Heart left ventricle (tissue), 16 donors: ENCODE measurements at regions not wholly inside any gene's neighbourhood (a gene's known extent, or its start where the extent isn't known, plus 50 kb on each side); places are given as distances from the start of the nearest gene placed in this dataset.
"Not testable (repeated sequence)": the region's sequence is repeated elsewhere in the genome, so short reads cannot be mapped to it uniquely, and the experiment has no call there.

Experiments
- ATAC-seq, 4 donors: fragments of 200-7000 bp; cut with Tn5 transposase; one replicate each; pipeline ENCODE4 v1.9.1; 2020 to 2022; ENCODE audit warnings: moderate library complexity in 4 of 4, mild to moderate bottlenecking in 3 of 4, moderate number of reproducible peaks in 1 of 4
- DNase-seq, 5 donors: peaks; one replicate each; pipeline ENCODE4 v3.0.0-alpha.2; 2020
- H3K27ac ChIP-seq, 12 donors: fragments of 200-600 bp; sonication (generic) in 4 of 12; one replicate each; pipeline versions ENCODE4 v1.5.0 to v1.8.0; 2016 to 2022; ENCODE audit warnings: mild to moderate bottlenecking in 2 of 12
- H3K27me3 ChIP-seq, 9 donors: fragments of 200-600 bp; sonication (generic) in 2 of 9; one replicate each; pipeline versions ENCODE4 v1.5.1 to v1.8.0; 2016 to 2022; ENCODE audit warnings: mild to moderate bottlenecking in 3 of 9
- H3K36me3 ChIP-seq, 9 donors: fragments of 200-600 bp; sonication (generic) in 2 of 9; one replicate each; pipeline versions ENCODE4 v1.5.0 to v1.8.0; 2018 to 2022; ENCODE audit warnings: mild to moderate bottlenecking in 2 of 9
- H3K4me1 ChIP-seq, 12 donors: fragments of 200-600 bp; sonication (generic) in 4 of 12; one replicate each; pipeline versions ENCODE4 v1.5.0 to v1.8.0; 2016 to 2022; ENCODE audit warnings: mild to moderate bottlenecking in 3 of 12
- H3K4me3 ChIP-seq, 12 donors: fragments of 200-600 bp; sonication (generic) in 4 of 12; one replicate each; pipeline versions ENCODE4 v1.5.0 to v1.8.0; 2017 to 2022; ENCODE audit warnings: mild to moderate bottlenecking in 9 of 12, moderate library complexity in 4 of 12
- H3K9me3 ChIP-seq, 12 donors: fragments of 200-600 bp; sonication (generic) in 4 of 12; one replicate each; pipeline versions ENCODE4 v1.5.0 to v1.8.0; 2016 to 2022; ENCODE audit warnings: mild to moderate bottlenecking in 1 of 12
- POLR2A ChIP-seq, 2 donors: fragments of 450-650 bp; IDR thresholded peaks; one replicate each; pipeline ENCODE4 v1.6.1; 2017; ENCODE audit warnings: antibody characterized with exemption in 2 of 2, mild to moderate bottlenecking in 2 of 2, moderate library complexity in 2 of 2
- WGBS, 4 donors: extraction: QIAGEN DNeasy Blood & Tissue Kit in 2 of 4; methylation state at CpG; one replicate each; pipeline versions ENCODE4 v1.1.5 to v1.1.7; 2013 to 2018; 5-methylcytosine and 5-hydroxymethylcytosine counted together
- intact Hi-C, 10 donors: fragments of 100-400 bp; cut with DNase I; formaldehyde crosslinking; loops; one replicate each; pipeline versions ENCODE4 v1.11.1 to v1.14.2; 2022
- TF ChIP-seq, protein P1 (sequence below), 12 donors: fragments of 200-600 bp; sonication (generic) in 4 of 12; IDR thresholded peaks; one replicate each; pipeline versions ENCODE4 v1.5.0 to v1.8.0; 2018 to 2022; ENCODE audit warnings: antibody characterized with exemption in 12 of 12, mild to moderate bottlenecking in 5 of 12
- donor health status: ischemic (EF 13 %, LVEDD 7.1; RV severe dilation, severe dysfunction).
- donor health status: healthy with polysubstance abuse.
- donor health status: DM: no; HTN: yes; CAD: no.
- donor health status: DM: no; HTN: no; CAD: no.
- donor health status: ischemic (EF 25% LVEDD 6.9; RV normal size, moderate dysfunction).
- donor health status: ischemic (EF 25% LVEDD 5.7; RV mildly dilated, moderate dysfunction).
- donor health status: healthy.
- donor health status: DM: yes; HTN: yes; CAD: no.
- donor health status: ischemic (EF 35%, LVEDD 5.7; RV mildly dilated, moderate dysfunction).
- donor health status: nonischemic (EF 11% LVEDD 7.7; RV severe dilation, severe dysfunction).
- donor health status: DM: yes; HTN: yes; CAD: no.
- donor health status: PGD.
- donor health status: ischemic (EF 29% LVEDD 5.4; RV normal size, mild dysfunction).
- donor health status: nonischemic (EF 23%, LVEDD 6.1; RV moderate dilation, normal function).

DNA sequence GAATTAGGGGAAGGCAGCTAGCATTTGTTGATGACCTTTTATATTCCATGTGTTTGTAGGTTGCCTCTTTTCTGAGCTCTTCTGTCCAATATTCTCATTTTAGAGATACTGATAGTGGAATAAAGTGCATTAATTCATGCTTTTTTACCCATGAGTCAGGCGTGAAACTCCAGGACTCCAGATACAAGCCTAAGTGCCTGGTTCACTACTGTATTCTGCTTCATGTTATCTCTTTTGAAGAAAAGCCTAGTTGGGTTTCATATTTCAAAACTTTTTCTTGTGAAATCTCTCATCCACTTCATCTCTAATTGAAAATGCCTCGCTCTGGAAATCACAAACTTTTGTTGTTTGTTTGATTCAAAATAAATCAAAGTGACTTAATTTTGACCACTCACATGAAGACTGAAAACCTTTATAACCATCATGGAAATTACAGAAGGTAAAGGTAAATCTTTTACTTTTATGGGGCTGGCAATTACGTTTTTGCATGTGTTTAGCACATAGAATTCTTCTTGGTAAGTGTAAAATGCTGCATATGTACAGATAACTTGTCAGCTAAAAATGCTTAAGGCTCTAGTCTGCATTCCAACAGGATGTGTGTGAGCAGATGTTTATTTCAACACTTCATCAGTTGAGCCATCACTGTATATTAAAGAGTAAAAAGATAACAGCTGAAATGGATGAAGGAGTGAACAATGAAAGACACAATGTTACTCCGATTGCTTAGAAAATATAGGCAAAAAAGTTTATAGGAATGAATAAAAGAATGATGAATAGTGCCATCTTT, 961.8 kb upstream of the CELF2 start:
- ATAC-seq (no peak), DNase-seq (no peak)
- no peak for TF ChIP-seq POLR2A (IDR thresholded peaks at IDR 0.05)
- TF ChIP-seq, protein P1, sequence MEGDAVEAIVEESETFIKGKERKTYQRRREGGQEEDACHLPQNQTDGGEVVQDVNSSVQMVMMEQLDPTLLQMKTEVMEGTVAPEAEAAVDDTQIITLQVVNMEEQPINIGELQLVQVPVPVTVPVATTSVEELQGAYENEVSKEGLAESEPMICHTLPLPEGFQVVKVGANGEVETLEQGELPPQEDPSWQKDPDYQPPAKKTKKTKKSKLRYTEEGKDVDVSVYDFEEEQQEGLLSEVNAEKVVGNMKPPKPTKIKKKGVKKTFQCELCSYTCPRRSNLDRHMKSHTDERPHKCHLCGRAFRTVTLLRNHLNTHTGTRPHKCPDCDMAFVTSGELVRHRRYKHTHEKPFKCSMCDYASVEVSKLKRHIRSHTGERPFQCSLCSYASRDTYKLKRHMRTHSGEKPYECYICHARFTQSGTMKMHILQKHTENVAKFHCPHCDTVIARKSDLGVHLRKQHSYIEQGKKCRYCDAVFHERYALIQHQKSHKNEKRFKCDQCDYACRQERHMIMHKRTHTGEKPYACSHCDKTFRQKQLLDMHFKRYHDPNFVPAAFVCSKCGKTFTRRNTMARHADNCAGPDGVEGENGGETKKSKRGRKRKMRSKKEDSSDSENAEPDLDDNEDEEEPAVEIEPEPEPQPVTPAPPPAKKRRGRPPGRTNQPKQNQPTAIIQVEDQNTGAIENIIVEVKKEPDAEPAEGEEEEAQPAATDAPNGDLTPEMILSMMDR (IDR thresholded peaks at IDR 0.05), result no peak
- H3K36me3 ChIP-seq, result no peaks in the 10 kb centered on the region
- WGBS, 4 donors, result 57 to 59% (median 57%) methylated on average over 4 of the region's 4 CpGs
- H3K9me3 ChIP-seq, result no peaks in the 10 kb centered on the region
- intact Hi-C loops, result no loop called here
- no peak overlapping the region for H3K4me3 ChIP-seq
- H3K27ac ChIP-seq, result no peak overlapping the region
- no peaks in the 10 kb centered on the region for H3K27me3 ChIP-seq
- H3K4me1 ChIP-seq, result peaks cover 0 to 2% (median 0%) of the 10 kb centered on the region in 12 donors

DNA sequence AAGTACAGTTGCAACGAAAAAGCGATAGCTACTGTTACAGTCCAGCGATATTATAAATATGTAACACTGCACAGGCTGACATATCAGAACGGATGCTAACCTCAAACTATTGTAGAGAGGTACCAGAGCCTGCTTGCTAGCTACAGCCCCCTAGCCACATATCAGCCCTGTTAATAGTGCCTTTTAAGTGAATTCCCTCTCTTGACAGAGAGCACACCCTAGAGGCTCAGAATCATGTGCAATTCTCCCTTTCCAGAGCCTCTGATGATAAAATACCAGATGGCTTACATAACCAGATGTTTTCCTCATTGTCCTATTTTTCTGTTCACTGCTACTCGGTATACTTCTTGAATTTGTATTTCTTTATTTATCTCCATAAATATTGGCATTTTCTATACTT, 960.7 kb upstream of the CELF2 start:
- ATAC-seq, result peak in 2 of 4 donors; percentile 42 to 73
- intact Hi-C loops, result no loop called here
- Histone ChIP-seq H3K27me3 (no peaks in the 10 kb centered on the region), H3K36me3 (no peaks in the 10 kb centered on the region), H3K27ac (no peak overlapping the region), H3K9me3 (no peaks in the 10 kb centered on the region), H3K4me3 (no peak overlapping the region), H3K4me1 (peaks cover 0 to 2% (median 0%) of the 10 kb centered on the region in 12 donors)
- WGBS, 4 donors, result 45 to 48% (median 47%) methylated on average over 5 of the region's 5 CpGs
- TF ChIP-seq, protein P1 (IDR thresholded peaks at IDR 0.05), result peak in 6 of 12 donors; percentile 20 to 49 (median 30)
- no peak for TF ChIP-seq POLR2A (IDR thresholded peaks at IDR 0.05)
- no peak for DNase-seq

DNA sequence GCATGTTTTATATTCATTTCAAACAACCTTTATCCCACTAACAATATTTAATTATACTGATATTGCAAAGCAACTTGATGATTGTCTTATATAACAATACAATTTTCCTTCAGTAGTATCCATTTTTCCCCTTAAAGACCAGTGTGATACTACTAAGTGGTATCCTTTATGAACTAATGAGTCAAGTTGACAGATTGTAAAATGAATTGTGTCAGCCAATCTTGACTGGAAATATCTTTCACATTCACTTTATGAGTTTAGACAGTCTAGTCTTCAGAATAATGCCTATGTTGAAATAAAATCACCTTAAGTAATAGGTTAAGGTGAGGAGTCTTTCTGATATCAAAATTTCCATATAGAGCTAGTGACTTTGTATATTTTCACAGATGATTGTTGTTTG, 950.0 kb upstream of the CELF2 start:
- Histone ChIP-seq H3K36me3 (no peaks in the 10 kb centered on the region), H3K27ac (no peak overlapping the region), H3K4me3 (no peak overlapping the region), H3K4me1 (no peaks in the 10 kb centered on the region), H3K9me3 (peaks cover 0 to 2% (median 0%) of the 10 kb centered on the region in 12 donors), H3K27me3 (no peaks in the 10 kb centered on the region)
- ATAC-seq (no peak), DNase-seq (no peak)
- no peak for TF ChIP-seq POLR2A (IDR thresholded peaks at IDR 0.05)
- TF ChIP-seq, protein P1 (IDR thresholded peaks at IDR 0.05), result no peak
- intact Hi-C loops, result no loop called here

DNA sequence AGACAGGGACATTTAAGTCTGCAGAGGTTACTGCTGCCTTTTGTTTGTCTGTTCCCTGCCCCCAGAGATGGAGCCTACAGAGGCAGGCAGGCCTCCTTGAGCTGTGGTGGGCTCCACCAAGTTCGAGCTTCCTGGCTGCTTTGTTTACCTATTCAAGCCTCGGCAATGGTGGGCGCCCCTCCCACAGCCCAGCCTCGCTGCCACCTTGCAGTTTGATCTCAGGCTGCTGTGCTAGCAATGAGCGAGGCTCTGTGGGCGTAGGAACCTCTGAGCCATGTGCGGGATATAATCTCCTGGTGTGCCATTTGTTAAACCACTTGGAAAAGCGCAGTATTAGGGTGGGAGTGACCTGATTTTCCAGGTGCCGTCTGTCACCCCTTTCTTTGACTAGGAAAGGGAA, 942.8 kb upstream of the CELF2 start:
- H3K36me3 ChIP-seq, H3K4me1 ChIP-seq, intact Hi-C loops, ATAC-seq, H3K27me3 ChIP-seq, DNase-seq, H3K4me3 ChIP-seq, H3K27ac ChIP-seq: not testable (repeated sequence)
- H3K9me3 ChIP-seq, result peaks cover 0 to 11% (median 1%) of the 10 kb centered on the region in 12 donors
- 74 to 95% (median 87%) methylated on average over 8 to 9 of the region's 9 CpGs for WGBS, 4 donors

DNA sequence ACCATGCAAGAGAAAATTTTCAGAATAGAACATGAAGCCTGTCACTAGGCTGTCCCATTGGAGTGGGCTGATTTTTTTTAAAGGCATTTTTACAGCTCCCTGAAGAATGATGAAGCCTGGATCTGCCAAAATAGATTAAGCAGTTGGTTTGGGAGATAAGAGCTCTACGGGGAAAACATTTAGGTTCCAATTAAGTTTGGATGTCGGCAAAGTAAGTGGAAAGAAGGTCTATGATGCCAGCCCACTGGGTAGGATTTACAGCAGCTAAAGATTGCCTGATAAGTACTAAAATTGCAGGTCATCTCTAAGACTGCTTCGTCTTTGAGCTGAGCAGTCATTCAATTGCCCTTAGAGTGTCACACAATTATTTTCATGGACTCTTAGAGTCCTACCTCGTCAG, 939.2 kb upstream of the CELF2 start:
- Histone ChIP-seq H3K27me3 (no peaks in the 10 kb centered on the region), H3K4me3 (no peak overlapping the region), H3K4me1 (no peaks in the 10 kb centered on the region), H3K9me3 (peaks cover 0 to 9% (median 1%) of the 10 kb centered on the region in 12 donors), H3K36me3 (no peaks in the 10 kb centered on the region), H3K27ac (no peak overlapping the region)
- 30 to 46% (median 35%) methylated on average over 4 of the region's 4 CpGs for WGBS, 4 donors
- ATAC-seq, result no peak
- no peak for DNase-seq
- intact Hi-C loops, result no loop called here
- TF ChIP-seq POLR2A (IDR thresholded peaks at IDR 0.05), result no peak
